ENCODE measurements at regions not wholly inside any gene's neighbourhood (a gene's known extent, or its start where the extent isn't known, plus 50 kb on each side); places are given as distances from the start of the nearest gene placed in this dataset.
A peak's percentile ranks its signal among the peaks of the same experiment; 100 is the strongest.

GRCh38 chr1:190864013-190864641 is 386.5 kb upstream of the BRINP3 start:
- H3K9ac ChIP-seq (ENCODE audit: extremely low read depth, insufficient read length, low read length), result no peak overlapping the region
- TF ChIP-seq CTCF (conservative IDR thresholded peaks at IDR 0.05), result no peak
- H3K4me1 ChIP-seq (ENCODE audit: insufficient read depth, low read length), result no peaks in the 10 kb centered on the region
- H2BK5ac ChIP-seq (ENCODE audit: insufficient read length, low read length), result no peak overlapping the region
- no peaks in the 10 kb centered on the region for H3K27me3 ChIP-seq (ENCODE audit: insufficient read depth, low read length)
- no peak overlapping the region for H4K91ac ChIP-seq (ENCODE audit: insufficient read length, low read depth, low read length)
- H4K8ac ChIP-seq (replicated peaks; ENCODE audit: insufficient read length, low read depth, low read length), result no peak overlapping the region
- Mint-ChIP-seq H3K36me3 (ENCODE audit: insufficient read depth in 1 of 3, low read depth in 3 of 3) (peaks cover 3 to 23% (median 8%) of the 10 kb centered on the region in 3 experiments; a peak in 5 of 7 replicates), H3K4me1 (no peaks in the 10 kb centered on the region), H3K4me3 (no peak overlapping the region), H3K9me3 (peaks cover 16 to 18% of the 10 kb centered on the region in 2 experiments), H3K27ac (no peak overlapping the region; a peak in 1 of 7 replicates), H3K27me3 (ENCODE audit: low read depth) (no peaks in the 10 kb centered on the region)
- H3K9me3 ChIP-seq (ENCODE audit: control insufficient read depth, low read depth, low read length), result no peaks in the 10 kb centered on the region
- H2BK12ac ChIP-seq (ENCODE audit: insufficient read length, low read depth, low read length), result no peak overlapping the region
- H2AK5ac ChIP-seq (ENCODE audit: insufficient read length, low read length), result no peak overlapping the region
- H2AFZ ChIP-seq (ENCODE audit: low read length), result no peak overlapping the region
- no peak overlapping the region for H3K23ac ChIP-seq (ENCODE audit: insufficient read length, low read depth, low read length)
- H3K79me2 ChIP-seq (ENCODE audit: insufficient read depth, low read length), result no peaks in the 10 kb centered on the region
- H3T11ph ChIP-seq (ENCODE audit: low read length), result no peak overlapping the region
- no peak overlapping the region for H3K27ac ChIP-seq (ENCODE audit: insufficient read length, low read depth, low read length)
- no peak overlapping the region for H3K14ac ChIP-seq (ENCODE audit: insufficient read depth, low read length)
- WGBS (ENCODE audit: extremely low coverage, insufficient read length, low lambda C conversion rate), result no CpG with 5 or more reads among the region's 3 CpGs
- no peak overlapping the region for H3K4me2 ChIP-seq (ENCODE audit: insufficient read depth, insufficient read length, low read length)
- no peak overlapping the region for H2BK120ac ChIP-seq (ENCODE audit: low read depth, low read length, poor library complexity, severe bottlenecking)
- DNase-seq, result no peak
- no peaks in the 10 kb centered on the region for H3K79me1 ChIP-seq (ENCODE audit: insufficient read depth, low read depth, low read length, poor library complexity, severe bottlenecking)
- H3K56ac ChIP-seq (ENCODE audit: insufficient read length, low read depth, low read length), result no peak overlapping the region
- H3K23me2 ChIP-seq (ENCODE audit: insufficient read length, low read depth, low read length, poor library complexity, severe bottlenecking), result no peaks in the 10 kb centered on the region
- H3K18ac ChIP-seq (ENCODE audit: insufficient read length, low read depth, low read length), result peak overlapping the region; percentile 8
- no peak overlapping the region for H3K4ac ChIP-seq (ENCODE audit: low read depth, low read length)
- no peaks in the 10 kb centered on the region for H4K20me1 ChIP-seq (ENCODE audit: control insufficient read depth, insufficient read depth, insufficient read length)
- H4K5ac ChIP-seq (ENCODE audit: insufficient read length, low read depth, low read length), result no peak overlapping the region
- no peak overlapping the region for H2BK20ac ChIP-seq (ENCODE audit: low read depth, low read length, poor library complexity, severe bottlenecking)
- H2BK15ac ChIP-seq (ENCODE audit: low read depth, low read length), result no peak overlapping the region
